ENCODE measurements at regions not wholly inside any gene's neighbourhood (a gene's known extent, or its start where the extent isn't known, plus 50 kb on each side); places are given as distances from the start of the nearest gene placed in this dataset.
A peak's percentile ranks its signal among the peaks of the same experiment; 100 is the strongest.

GRCh38 chr15:97717806-97718205, 242.7 kb upstream of the ARRDC4 start:
- no peaks in the 10 kb centered on the region for H4K20me1 ChIP-seq (ENCODE audit: insufficient read depth, low read length)
- DNase-seq: no peak
- H3F3A ChIP-seq (ENCODE audit: insufficient read depth, low read length): no peaks in the 10 kb centered on the region
- H3K36me3 ChIP-seq (replicated peaks; ENCODE audit: insufficient read depth, low read length): no peaks in the 10 kb centered on the region
- H3K9me3 ChIP-seq (replicated peaks; ENCODE audit: insufficient read depth, low read length): no peaks in the 10 kb centered on the region
- H2AFZ ChIP-seq (ENCODE audit: low read length): no peak overlapping the region
- no peak overlapping the region for H3K4me3 ChIP-seq (ENCODE audit: low read length)
- H3K4me1 ChIP-seq (ENCODE audit: low read length): no peaks in the 10 kb centered on the region
- H3K9me2 ChIP-seq (replicated peaks; ENCODE audit: insufficient read depth, low read length): no peaks in the 10 kb centered on the region
- H3K27me3 ChIP-seq (replicated peaks; ENCODE audit: insufficient read depth, low read length): no peaks in the 10 kb centered on the region
- TF ChIP-seq EZH2 (optimal IDR thresholded peaks at IDR 0.05; ENCODE audit: low read depth, low read length): no peak
- no peak for TF ChIP-seq EZH2phosphoT487 (IDR thresholded peaks at IDR 0.05; ENCODE audit: low read length)
- TF ChIP-seq CTCF (IDR thresholded peaks at IDR 0.05; ENCODE audit: low read length): no peak
- no peak overlapping the region for H3K4me2 ChIP-seq (ENCODE audit: low read depth, low read length)
- no peaks in the 10 kb centered on the region for H3K79me2 ChIP-seq (ENCODE audit: low read length)
- H3K9ac ChIP-seq (ENCODE audit: low read length): no peak overlapping the region
- H3K27ac ChIP-seq (ENCODE audit: low read length): no peak overlapping the region

- TF ChIP-seq CTCF (IDR thresholded peaks at IDR 0.05; ENCODE audit: low read length): no peak
- TF ChIP-seq EZH2 (optimal IDR thresholded peaks at IDR 0.05; ENCODE audit: low read depth, low read length): no peak
- no peak for DNase-seq
- Histone ChIP-seq H4K20me1 (ENCODE audit: insufficient read depth, low read length) (no peaks in the 10 kb centered on the region), H3K9me2 (replicated peaks; ENCODE audit: insufficient read depth, low read length) (no peaks in the 10 kb centered on the region), H3K36me3 (replicated peaks; ENCODE audit: insufficient read depth, low read length) (no peaks in the 10 kb centered on the region), H3K4me3 (ENCODE audit: low read length) (no peak overlapping the region), H3K4me2 (ENCODE audit: low read depth, low read length) (no peak overlapping the region), H3F3A (ENCODE audit: insufficient read depth, low read length) (no peaks in the 10 kb centered on the region), H3K27me3 (replicated peaks; ENCODE audit: insufficient read depth, low read length) (no peaks in the 10 kb centered on the region), H3K9ac (ENCODE audit: low read length) (no peak overlapping the region), H2AFZ (ENCODE audit: low read length) (no peak overlapping the region), H3K9me3 (replicated peaks; ENCODE audit: insufficient read depth, low read length) (no peaks in the 10 kb centered on the region), H3K79me2 (ENCODE audit: low read length) (no peaks in the 10 kb centered on the region), H3K4me1 (ENCODE audit: low read length) (no peaks in the 10 kb centered on the region), H3K27ac (ENCODE audit: low read length) (no peak overlapping the region)
Observed at GRCh38 chr15:97718509-97718908, 242.0 kb upstream of the ARRDC4 start.

- H3K4me3 ChIP-seq (ENCODE audit: low read length): no peak overlapping the region
- no peak overlapping the region for H3K9ac ChIP-seq (ENCODE audit: low read length)
- TF ChIP-seq EZH2phosphoT487 (IDR thresholded peaks at IDR 0.05; ENCODE audit: low read length): no peak
- TF ChIP-seq EZH2 (optimal IDR thresholded peaks at IDR 0.05; ENCODE audit: low read depth, low read length): no peak
- TF ChIP-seq CTCF (IDR thresholded peaks at IDR 0.05; ENCODE audit: low read length): no peak
- H4K20me1 ChIP-seq (ENCODE audit: insufficient read depth, low read length): no peaks in the 10 kb centered on the region
- no peaks in the 10 kb centered on the region for H3K79me2 ChIP-seq (ENCODE audit: low read length)
- peak overlapping the region; percentile 15; the same call in 1 of the 2 replicates for H3K4me2 ChIP-seq (ENCODE audit: low read depth, low read length)
- H3K27me3 ChIP-seq (replicated peaks; ENCODE audit: insufficient read depth, low read length): no peaks in the 10 kb centered on the region
- no peaks in the 10 kb centered on the region for H3K4me1 ChIP-seq (ENCODE audit: low read length)
- DNase-seq: no peak
- no peak overlapping the region for H2AFZ ChIP-seq (ENCODE audit: low read length)
- H3F3A ChIP-seq (ENCODE audit: insufficient read depth, low read length): no peaks in the 10 kb centered on the region
- no peaks in the 10 kb centered on the region for H3K9me3 ChIP-seq (replicated peaks; ENCODE audit: insufficient read depth, low read length)
- H3K36me3 ChIP-seq (replicated peaks; ENCODE audit: insufficient read depth, low read length): no peaks in the 10 kb centered on the region
- H3K9me2 ChIP-seq (replicated peaks; ENCODE audit: insufficient read depth, low read length): no peaks in the 10 kb centered on the region
- H3K27ac ChIP-seq (ENCODE audit: low read length): no peak overlapping the region
Observed at GRCh38 chr15:97728791-97729190, 231.7 kb upstream of the ARRDC4 start.

All from MM.1S (cell line).